Embryonic facial prominence (tissue), 1 donor: ENCODE measurements at regions not wholly inside any gene's neighbourhood (a gene's known extent, or its start where the extent isn't known, plus 50 kb on each side); places are given as distances from the start of the nearest gene placed in this dataset.

Experiments used
- DNase-seq: peaks from one replicate; pipeline ENCODE4 v3.0.0-alpha.2; 2016; ENCODE audit errors: extremely low spot score

DNA sequence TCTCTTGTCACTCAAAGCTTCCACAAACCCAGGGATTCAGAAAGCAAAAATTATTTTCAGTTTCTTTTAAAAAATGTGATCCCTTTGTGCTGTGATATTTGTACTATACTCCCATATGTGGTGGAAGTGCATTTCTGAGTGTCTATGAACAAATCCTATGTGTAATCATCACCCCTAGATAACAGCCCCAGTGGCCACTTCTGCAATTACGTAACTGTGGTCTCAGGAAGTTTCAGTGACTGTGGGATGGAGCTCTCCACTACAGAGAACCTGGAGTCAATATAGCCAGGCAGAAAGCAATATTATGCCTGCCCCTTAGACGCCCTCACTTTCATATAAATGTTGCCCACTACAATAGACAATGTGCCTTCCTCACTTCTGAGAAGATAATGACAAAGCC is 1101.7 kb upstream of the GHITM start:
- no peak for DNase-seq

DNA sequence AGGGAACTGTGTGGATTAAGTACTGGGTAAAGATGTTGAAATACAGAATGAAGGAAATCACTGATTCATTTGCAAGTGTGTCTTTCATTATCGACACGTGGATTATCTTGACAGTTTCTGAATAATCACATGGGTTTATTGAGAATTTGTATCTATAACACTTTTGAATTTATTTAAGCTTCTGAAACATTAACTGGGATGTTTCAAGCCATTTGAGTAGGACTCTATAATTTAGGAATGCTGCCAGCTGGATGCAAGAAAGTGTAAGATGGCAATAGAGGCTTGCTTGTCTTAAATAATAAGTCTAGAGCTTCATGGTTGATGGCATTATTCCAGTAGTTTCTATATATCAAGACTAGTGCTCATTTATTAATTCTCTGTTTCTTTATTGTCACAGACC is 1100.7 kb upstream of the GHITM start:
- DNase-seq: no peak

DNA sequence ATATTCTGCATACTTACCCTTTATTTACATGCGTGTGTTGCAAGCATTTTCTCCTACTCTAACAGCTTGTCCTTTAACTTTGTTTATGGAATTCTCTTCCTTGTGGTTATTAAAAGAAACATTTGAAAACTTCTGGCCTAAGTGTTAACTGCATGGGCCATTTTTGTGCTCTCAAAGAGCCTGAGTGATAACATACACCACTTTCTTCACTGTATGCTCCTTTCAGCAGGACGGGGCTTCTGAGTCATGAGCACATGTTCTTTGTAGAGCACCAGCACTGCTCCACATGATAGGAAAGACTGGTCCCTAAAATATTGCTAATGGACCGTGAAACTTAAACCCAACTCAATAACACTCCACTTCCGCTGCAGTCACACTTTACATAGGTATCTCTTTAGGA is 1093.6 kb upstream of the GHITM start:
- DNase-seq: no peak

DNA sequence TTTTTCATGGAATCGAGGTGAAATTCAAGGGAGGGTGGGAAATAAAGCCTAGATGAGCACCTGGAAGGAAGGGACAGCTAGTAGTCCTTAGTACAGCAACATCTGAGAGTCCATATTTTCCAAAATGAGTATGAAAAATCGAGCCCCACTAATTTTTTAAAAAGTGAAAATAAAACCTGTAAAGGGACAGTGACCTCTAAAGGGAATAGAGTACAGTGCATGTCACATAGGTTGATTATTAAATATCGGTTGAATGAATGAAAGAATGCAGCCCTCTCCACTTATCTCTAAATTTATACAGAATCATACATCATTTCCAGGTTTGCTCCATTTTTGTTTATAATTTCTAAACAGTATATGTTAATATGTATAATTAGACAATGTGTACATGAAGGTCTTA is 1088.5 kb upstream of the GHITM start:
- DNase-seq: no peak

DNA sequence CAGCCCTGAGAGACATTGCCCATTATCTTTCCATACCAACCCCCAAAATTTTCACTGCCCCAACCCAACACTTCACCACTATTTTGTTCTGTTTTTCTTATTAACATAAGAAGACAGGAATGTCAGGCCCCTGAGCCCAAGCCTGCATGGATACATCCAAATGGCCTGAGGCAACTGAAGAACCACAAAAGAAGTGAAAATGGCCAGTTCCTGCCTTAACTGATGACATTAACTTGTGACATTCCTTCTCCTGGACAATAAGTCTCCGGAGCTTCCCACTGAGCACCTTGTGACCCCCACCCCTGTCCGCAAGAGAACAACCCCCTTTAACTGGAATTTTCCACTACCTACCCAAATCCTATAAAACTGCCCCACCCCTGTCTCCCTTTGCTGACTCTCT is 1076.4 kb upstream of the GHITM start:
- DNase-seq: no peak

DNA sequence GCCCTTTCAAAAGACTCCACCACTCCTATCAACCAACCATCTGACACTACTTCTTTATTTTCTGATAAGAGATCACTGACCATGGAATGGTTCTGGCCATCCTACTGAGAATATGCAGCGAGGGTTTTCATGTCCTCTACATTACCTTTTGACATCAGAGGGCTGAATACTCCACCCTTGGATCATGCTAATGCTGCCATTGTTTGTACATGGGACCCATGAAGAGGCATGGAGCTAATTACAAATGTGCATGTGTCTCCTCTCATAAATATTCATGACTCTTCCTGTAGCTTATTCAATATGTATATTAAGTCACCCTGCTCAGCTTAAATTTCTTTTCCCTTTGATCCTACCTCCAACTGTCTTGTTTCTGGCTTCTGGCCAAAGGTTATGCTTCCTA is 1065.8 kb upstream of the GHITM start:
- no peak for DNase-seq

DNA sequence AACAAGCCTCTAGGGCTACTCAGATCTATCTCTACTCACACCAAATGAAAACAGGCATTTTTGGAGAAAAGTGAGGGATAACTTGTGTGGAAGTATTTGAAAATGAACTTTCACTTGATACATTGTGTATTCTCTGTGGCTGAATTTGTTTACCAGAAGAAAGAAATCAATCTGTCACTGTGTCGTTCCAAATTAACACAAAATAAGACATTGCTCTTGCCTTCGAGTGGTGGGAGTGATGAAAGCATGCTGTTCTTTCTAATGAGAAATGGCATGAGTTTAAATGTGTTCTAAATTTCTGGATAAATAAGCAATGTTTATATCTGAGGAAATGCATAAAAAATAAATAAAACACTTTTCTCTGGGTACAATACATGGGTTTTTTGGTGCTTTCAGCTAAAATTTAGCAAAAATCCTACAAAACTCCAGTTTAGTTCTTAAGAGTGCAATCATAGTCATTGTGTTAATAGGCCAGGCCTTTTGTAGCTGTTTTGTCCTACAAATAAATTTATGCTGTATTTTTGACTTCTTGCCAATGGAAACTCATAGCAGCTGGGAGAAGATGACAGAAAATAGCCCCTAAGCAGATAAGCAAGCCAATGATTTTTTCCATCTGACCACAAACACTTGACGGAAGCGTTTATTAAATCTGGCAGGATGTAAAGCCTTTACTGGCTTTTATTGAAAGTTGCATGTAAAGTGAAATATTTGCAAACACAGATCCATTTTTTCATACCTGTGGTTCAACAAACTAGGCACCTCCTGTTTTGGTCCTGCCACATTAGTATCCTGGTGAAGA is 1064.1 kb upstream of the GHITM start:
- DNase-seq: no peak

DNA sequence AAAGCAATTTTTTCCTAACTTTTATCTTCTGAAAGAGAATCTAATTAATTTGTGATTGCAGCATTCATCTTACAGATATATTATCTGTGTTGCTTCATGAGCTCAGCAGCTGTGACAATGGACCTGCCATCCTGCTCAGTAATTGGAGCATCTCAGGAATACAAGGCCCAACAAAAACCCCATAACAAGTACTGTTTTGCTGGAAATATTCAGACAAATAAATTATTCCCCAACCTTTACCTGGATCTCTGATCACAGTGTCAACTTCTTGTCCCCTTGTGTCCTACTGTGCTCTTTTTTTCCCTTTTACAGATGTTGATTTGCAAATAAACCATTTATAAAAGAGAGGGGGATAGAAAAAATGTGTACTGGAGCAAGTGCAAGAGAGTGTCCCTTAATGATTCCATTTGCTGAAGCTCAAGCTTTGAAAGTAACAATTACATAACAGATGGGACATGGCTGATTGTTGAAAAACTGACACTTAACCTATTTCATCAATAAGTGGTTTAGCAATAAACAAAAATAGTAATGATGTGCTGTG is 1063.4 kb upstream of the GHITM start:
- DNase-seq: no peak

DNA sequence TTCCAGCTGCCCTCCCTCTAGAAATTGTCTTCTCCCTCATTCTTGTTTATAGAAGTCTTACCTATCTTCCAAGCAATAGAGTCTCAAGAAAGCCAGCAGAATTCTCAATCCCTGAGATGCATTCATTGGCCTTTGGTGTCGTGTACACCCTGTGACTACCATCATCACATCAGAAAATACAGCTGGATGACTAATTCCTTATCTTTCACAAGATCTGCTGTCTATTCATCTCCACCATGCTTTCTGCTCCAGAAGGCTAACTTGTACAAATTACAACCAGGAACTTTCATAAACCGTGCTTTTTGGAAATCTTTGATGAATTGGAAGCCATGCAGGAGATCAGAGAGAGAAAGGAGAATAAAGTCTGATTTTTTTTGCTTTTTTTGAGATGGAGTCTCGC is 1062.9 kb upstream of the GHITM start:
- no peak for DNase-seq

DNA sequence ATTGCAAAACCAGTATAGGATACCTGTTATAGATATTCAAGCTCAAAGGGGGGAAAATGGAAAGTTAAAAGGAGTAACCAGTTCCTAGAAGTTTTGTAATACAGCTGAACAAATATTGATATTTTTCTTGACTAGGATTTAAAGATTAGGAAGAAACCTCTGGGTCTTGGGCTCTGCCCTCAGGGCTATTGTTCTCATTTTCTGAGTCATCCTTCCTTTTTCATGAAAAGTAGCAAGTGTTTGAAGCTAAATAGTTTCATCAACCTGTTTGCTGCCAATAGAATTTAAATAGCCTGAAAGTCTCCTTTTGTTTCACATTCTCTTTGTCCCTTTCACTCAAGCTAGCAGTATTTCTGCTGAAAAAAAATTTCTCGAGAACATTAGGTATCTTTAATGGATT is 1061.1 kb upstream of the GHITM start:
- DNase-seq: no peak

DNA sequence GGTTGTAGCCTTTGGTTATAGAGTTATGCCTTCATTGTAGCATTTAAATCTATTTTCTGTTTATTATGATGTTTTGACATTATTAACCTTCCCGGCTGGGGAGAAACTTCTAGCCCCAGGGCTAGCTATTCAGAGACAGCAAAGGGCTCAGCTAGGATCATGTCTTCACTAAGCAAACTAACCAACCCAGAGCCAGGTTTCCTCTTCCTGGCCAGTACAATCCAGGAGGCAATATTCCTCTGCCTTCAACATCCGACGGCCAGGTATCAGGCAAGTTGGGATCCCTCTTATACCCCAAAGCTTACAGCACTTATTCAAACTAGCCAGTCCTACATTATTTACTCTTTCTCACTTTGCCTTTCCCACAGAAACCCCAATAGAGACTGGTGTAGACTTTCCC is 1060.7 kb upstream of the GHITM start:
- no peak for DNase-seq

DNA sequence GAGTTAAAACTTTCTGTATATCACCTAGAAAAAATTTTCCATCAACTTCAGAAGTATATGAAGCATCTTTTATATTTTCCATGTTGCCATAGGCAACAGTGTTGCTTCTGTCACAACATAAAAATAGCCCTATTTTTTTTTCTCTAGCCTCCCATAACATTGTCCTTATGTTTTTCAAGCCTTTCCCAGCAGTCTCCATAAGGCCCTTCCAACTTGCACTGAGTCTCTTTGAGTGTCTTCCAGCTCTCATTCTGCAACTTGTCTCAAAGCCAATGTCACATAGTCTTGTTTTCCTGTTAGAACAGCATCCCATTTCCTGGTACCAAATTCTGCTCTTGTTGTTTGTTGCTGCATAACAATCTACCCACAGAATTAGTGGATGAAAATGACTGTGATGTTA is 1055.5 kb upstream of the GHITM start:
- DNase-seq: no peak

DNA sequence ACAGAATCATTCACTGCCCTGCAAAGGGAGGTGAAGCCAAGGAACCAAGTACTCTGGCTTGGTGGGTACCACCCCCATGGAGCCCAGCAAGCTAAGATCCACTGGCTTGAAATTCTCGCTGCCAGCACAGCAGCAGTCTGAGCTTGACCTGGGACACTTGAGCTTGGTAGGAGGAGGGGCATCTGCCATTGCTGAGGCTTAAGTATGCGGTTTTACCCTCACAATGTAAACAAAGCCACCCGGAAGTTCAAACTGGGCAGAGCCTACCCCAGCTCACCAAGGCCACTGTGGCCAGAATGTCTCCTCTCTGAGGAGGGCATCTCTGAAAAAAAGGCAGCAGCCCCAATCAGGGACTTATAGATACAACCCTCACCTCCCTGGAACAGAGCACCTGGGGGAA is 1050.0 kb upstream of the GHITM start:
- DNase-seq: no peak

DNA sequence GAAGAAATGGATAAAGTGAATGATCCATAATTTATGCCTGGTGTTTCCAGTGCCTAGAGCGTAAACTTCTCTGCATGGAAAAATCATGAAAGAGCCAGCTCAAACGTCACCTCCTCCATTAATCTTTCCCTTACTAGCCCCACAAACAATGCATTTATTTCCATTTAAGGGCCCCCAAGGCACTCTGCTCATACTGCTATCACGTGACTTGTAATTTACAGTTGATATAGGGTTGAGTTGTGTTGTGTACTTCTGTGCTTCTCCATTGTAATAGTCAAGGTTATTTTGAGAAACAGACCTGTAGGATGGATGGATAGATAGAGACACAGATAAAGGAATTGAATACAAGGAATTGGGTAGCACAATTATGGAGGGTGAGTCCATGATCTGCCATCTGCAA is 1034.7 kb upstream of the GHITM start:
- DNase-seq: no peak

DNA sequence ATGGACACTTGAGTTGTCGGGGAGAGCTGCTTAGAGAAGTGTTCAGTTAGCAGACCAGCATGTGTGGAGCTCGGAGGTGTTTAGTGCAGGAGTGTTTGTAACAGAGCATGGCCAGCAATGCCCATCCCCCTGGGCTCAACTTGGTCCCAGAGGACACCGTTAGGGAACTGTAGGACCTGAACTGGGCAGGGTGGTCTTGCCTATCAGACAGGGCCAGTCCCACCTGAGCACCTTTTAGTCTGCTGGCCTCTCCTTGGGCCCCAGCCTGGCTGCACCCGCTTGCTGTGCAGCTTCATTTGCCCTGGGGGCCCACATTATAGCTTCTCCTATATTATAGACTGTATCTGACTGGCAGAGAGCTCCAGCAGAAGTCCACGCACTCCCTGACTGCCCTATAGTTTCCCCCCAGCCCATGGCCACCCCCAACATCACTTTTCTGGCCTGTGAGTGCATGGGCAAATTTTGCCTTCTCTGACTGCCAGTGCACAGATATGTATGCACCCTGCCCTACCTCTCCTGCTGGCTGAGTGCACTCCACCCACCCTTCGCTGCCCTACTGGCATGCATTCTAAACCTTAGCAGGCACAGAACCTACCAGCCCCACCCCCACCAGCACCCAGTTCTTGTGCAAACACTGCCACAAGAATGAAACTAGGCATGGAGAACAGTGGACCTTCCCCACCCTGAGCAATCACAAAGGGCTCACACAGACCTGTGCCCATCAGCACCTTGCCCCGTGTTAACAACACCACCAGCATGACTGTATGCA is 1030.6 kb upstream of the GHITM start:
- no peak for DNase-seq

DNA sequence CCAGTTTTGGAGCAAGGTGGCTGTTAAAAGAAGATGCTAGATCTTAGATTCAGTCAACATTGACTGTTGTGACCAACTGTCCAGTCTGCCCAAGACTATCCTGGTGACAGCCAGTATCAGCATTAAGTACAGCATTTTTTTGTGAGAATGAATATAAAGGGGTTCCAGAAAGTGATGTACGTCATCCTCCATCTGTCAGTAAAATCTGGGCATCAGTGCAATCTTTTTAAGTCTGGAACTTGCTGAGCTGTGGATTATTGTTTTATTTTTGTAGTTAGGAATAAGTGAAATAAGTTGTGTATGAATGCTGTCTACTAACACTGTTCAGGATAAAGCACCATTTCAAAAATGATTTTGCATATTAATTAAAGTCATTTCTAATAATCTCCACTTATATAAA is 1020.0 kb upstream of the GHITM start:
- no peak for DNase-seq

DNA sequence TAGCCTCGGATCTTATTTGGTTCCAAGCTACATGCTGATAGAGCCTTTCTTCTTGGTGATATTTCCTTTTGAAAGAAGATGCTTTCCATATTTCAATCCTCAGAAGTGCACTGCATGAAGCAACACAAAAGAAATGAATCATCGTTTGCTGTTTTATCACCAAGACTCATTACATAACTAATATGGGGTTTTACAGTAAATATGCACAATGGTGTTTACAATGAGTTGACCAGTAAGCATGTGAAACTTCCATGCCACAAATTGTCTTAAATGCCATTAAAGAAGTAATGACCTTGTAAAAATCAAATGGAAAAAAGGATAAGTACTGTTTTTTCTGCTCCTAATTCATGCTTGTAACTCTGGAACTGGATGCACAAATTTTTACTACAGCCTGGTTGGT is 1017.0 kb upstream of the GHITM start:
- no peak for DNase-seq

DNA sequence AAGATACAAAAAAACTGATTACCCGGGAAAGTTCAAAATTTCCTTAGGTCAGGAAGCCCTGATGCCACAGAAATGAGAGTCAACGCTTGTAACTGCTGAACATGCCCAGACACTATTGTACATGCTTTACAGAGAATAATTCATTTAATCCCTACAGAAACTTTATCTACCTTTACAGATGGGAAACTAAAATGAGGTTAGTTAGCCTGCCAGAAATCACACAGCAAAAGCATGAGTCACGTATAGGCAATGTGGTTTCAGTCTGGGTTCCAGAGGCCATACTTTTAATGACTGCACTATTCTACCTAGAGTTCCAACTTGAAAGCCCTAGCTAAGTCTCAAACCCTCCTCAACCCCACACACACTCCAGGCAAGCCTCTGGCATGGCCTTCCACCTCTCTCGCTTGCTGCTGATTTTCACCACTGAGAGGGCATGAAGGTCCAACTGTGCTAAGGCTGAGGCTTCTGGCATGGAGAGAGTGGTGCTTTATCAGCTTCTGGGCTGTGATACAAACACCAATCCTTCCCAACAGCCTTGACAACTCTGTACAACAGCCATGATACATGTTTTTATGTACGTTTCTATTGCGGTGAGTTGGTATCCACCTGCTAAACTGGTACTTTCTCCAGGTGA is 1011.2 kb upstream of the GHITM start:
- no peak for DNase-seq

DNA sequence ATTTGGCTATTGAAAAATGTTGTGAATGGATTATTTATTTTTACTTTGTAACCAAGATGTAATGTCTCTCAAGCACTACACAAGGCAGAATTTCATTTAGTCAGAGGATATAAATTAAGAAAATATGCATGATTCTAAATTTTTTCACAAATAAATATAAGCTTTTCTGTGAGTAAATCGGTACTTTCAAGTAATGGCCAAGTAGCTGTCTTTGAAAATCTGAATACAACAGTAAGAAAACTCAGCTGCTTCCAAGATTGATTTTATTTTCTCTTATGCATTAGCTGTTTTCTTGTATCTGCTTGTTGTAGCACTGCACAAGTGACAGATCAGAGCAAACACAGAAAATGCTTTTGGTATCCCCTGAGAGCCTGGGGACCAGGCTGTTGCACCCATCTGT is 998.5 kb upstream of the GHITM start:
- DNase-seq: no peak

DNA sequence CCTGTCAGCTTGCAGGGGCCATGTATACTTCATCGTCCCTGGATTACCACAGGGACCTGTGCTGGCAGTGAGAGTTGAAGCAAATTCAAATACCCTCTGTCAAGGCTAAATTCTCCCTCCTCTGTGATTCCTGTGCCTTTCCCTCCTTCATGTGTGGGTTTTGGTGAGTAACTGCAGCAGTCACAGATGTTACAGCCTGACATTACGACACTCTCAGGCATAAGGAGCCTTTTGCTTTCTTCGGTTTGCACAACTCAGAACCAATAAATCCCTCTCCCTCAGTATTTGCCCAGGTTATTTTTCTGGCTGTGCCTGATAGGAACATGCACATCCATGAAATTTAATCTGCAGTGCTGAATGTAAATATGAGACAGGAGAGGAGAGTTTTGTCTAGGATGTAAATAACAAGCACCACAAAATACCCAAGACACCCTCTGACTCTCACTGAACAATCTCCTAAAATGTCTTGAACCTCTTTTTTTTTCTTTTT is 997.2 kb upstream of the GHITM start:
- DNase-seq: no peak

DNA sequence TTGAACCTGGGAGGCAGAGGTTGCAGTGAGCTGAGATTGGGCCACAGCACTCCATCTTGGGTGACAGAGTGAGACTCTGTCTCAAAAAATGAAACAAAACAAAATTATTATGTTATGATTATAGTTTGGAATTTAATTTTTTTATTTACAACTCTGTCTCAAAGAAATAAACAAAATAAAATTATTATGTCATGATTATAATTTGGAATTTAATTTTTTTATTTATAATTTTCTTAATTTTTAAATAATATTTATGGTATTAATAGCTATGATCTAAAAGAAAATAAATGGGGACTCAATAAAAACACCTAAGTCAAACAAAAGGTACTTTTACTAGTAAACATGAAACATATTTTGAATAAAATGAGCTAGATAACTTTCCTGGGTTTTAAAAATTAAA is 994.8 kb upstream of the GHITM start:
- DNase-seq: no peak

DNA sequence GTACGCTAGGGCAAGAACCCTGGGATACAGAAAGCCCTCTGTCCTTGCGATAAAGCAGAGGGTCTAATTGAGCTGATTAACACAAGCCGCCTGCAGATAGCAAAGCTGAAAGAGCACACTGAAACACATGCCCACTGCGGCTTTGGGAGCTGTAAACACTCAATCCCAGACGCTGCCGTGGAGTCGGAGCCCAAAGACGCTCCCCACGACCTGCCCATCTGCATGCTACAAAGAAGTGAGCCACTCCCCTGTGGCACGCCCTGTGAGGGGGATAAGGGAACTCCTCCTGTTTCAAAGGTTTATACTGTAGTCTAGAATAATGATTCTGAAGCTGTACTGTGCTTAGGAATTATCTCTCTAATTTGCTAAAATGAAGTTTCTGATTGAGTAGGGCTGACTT is 985.6 kb upstream of the GHITM start:
- no peak for DNase-seq

DNA sequence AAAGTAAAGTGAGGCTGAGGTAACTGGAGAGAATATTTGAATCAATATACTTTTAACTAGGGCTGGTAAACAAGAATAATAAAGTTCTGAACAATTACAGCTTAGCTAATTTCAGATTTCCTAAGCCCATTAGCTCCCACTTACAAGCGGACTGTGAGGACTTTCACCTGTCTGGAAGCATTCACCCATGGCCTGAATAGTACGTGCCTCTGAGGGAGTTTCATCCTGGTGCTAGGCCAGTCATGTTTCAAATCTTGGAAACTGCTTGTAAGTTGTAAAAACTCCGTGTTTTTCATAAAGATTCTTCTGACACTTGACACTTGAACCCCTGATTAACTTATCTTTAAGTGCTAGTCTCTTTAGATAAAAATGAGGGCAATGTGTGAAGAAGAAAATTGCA is 975.2 kb upstream of the GHITM start:
- DNase-seq: no peak
